H9 (cell line): ENCODE measurements at regions not wholly inside any gene's neighbourhood (a gene's known extent, or its start where the extent isn't known, plus 50 kb on each side); places are given as distances from the start of the nearest gene placed in this dataset.

Experiments used
- DNase-seq: peaks from one replicate; pipeline ENCODE4 v3.0.0-alpha.2; 2017
- H2AFZ ChIP-seq: one replicate; pipeline ENCODE4 v1.6.1; 2013; ENCODE audit warnings: mild to moderate bottlenecking, low read length, control low read depth, moderate library complexity
- H2AK5ac ChIP-seq: 2 replicates; pipeline ENCODE4 v1.6.1; 2013; ENCODE audit warnings: low read length, control low read depth, mixed read lengths; ENCODE audit not compliant: insufficient read length
- H2BK120ac ChIP-seq: one replicate; pipeline ENCODE4 v1.6.1; 2013; ENCODE audit warnings: low read depth, mild to moderate bottlenecking, low read length, control low read depth, inconsistent platforms; ENCODE audit not compliant: poor library complexity, severe bottlenecking
- H2BK12ac ChIP-seq: 2 replicates; pipeline ENCODE4 v1.6.1; 2013; ENCODE audit warnings: low read length, control low read depth, mixed read lengths, low read depth; ENCODE audit not compliant: insufficient read length
- H2BK15ac ChIP-seq: 2 replicates; pipeline ENCODE4 v1.6.1; 2013; ENCODE audit warnings: low read depth, low read length, control low read depth
- H2BK20ac ChIP-seq: one replicate; pipeline ENCODE4 v1.6.1; 2013; ENCODE audit warnings: low read depth, mild to moderate bottlenecking, low read length, control low read depth, inconsistent platforms; ENCODE audit not compliant: poor library complexity, severe bottlenecking
- H2BK5ac ChIP-seq: 2 replicates; pipeline ENCODE4 v1.6.1; 2013; ENCODE audit warnings: low read length, control low read depth, mixed read lengths; ENCODE audit not compliant: insufficient read length
- H3K14ac ChIP-seq: 2 replicates; pipeline ENCODE4 v1.6.1; 2013; ENCODE audit warnings: low read length, control low read depth; ENCODE audit not compliant: insufficient read depth
- H3K18ac ChIP-seq: 2 replicates; pipeline ENCODE4 v1.6.1; 2013; ENCODE audit warnings: low read depth, mild to moderate bottlenecking, mixed read lengths, low read length, control low read depth; ENCODE audit not compliant: insufficient read length
- H3K23ac ChIP-seq: 2 replicates; pipeline ENCODE4 v1.6.1; 2013; ENCODE audit warnings: low read length, control low read depth, mixed read lengths, low read depth; ENCODE audit not compliant: insufficient read length
- H3K23me2 ChIP-seq: 2 replicates; pipeline ENCODE4 v1.6.1; 2013; ENCODE audit warnings: low read depth, mild to moderate bottlenecking, mixed read lengths, low read length, control low read depth; ENCODE audit not compliant: insufficient read length, poor library complexity, severe bottlenecking
- H3K27ac ChIP-seq: 2 replicates; pipeline ENCODE4 v1.5.1; 2013; ENCODE audit warnings: low read length, control low read depth, mixed read lengths, low read depth; ENCODE audit not compliant: insufficient read length
- H3K27me3 ChIP-seq: 2 replicates; pipeline ENCODE4 v1.6.1; 2013; ENCODE audit warnings: low read length, control low read depth, inconsistent platforms; ENCODE audit not compliant: insufficient read depth
- H3K4ac ChIP-seq: 2 replicates; pipeline ENCODE4 v1.6.1; 2013; ENCODE audit warnings: low read depth, mild to moderate bottlenecking, control low read depth, inconsistent platforms, low read length, moderate library complexity
- H3K4me1 ChIP-seq: 2 replicates; pipeline ENCODE4 v1.6.1; 2013; ENCODE audit warnings: low read length, control low read depth, inconsistent platforms; ENCODE audit not compliant: insufficient read depth
- H3K4me2 ChIP-seq: 2 replicates; pipeline ENCODE4 v1.6.1; 2013; ENCODE audit warnings: low read length, control low read depth, mixed read lengths; ENCODE audit not compliant: insufficient read length, insufficient read depth
- H3K56ac ChIP-seq: 2 replicates; pipeline ENCODE4 v1.6.1; 2013; ENCODE audit warnings: low read depth, mild to moderate bottlenecking, mixed read lengths, low read length, control low read depth; ENCODE audit not compliant: insufficient read length
- H3K79me1 ChIP-seq: 2 replicates; pipeline ENCODE4 v1.6.1; 2013; ENCODE audit warnings: low read depth, mild to moderate bottlenecking, moderate library complexity, low read length, control low read depth, inconsistent platforms; ENCODE audit not compliant: insufficient read depth, poor library complexity, severe bottlenecking
- H3K79me2 ChIP-seq: 2 replicates; pipeline ENCODE4 v1.6.1; 2013; ENCODE audit warnings: low read length, control low read depth, inconsistent platforms; ENCODE audit not compliant: insufficient read depth
- H3K9ac ChIP-seq: 2 replicates; pipeline ENCODE4 v1.6.1; 2013; ENCODE audit warnings: low read length, control low read depth, mixed read lengths; ENCODE audit not compliant: insufficient read length; ENCODE audit errors: extremely low read depth
- H3K9me3 ChIP-seq: one replicate; pipeline ENCODE4 v1.6.1; 2013; ENCODE audit warnings: low read depth, low read length, inconsistent platforms; ENCODE audit not compliant: control insufficient read depth
- H3T11ph ChIP-seq: one replicate; pipeline ENCODE4 v1.6.1; 2013; ENCODE audit warnings: mild to moderate bottlenecking, low read length, control low read depth, inconsistent platforms
- H4K20me1 ChIP-seq: one replicate; pipeline ENCODE4 v1.6.1; 2013; ENCODE audit not compliant: control insufficient read depth, insufficient read length, insufficient read depth
- H4K5ac ChIP-seq: 2 replicates; pipeline ENCODE4 v1.6.1; 2013; ENCODE audit warnings: low read depth, mild to moderate bottlenecking, mixed read lengths, low read length, control low read depth; ENCODE audit not compliant: insufficient read length
- H4K8ac ChIP-seq: replicated peaks from 2 replicates; pipeline ENCODE4 v1.6.1; 2013; ENCODE audit warnings: low read length, control low read depth, mixed read lengths, low read depth; ENCODE audit not compliant: insufficient read length
- H4K91ac ChIP-seq: 2 replicates; pipeline ENCODE4 v1.6.1; 2013; ENCODE audit warnings: low read depth, mild to moderate bottlenecking, moderate library complexity, mixed read lengths, low read length, control low read depth; ENCODE audit not compliant: insufficient read length
- H3K27ac Mint-ChIP-seq, 3 experiments: 2 replicates in 2 of 3; 3 replicates in 1 of 3; pipeline ENCODE4 v1.8.0; 2020 to 2021; ENCODE audit warnings: mixed read lengths in 3 of 3, mild to moderate bottlenecking in 1 of 3, moderate library complexity in 1 of 3
- H3K27me3 Mint-ChIP-seq: 2 replicates; pipeline ENCODE4 v1.8.0; 2021; ENCODE audit warnings: low read depth, mild to moderate bottlenecking, moderate library complexity, mixed read lengths
- H3K36me3 Mint-ChIP-seq, 3 experiments: 2 replicates in 2 of 3; 3 replicates in 1 of 3; pipeline ENCODE4 v1.8.0; 2020 to 2021; ENCODE audit warnings: low read depth in 3 of 3, mixed read lengths in 3 of 3; ENCODE audit not compliant: insufficient read depth in 1 of 3
- H3K4me1 Mint-ChIP-seq, 2 experiments: 2 replicates each; pipeline ENCODE4 v1.8.0; 2020; ENCODE audit warnings: mixed read lengths in 2 of 2
- H3K4me3 Mint-ChIP-seq, 2 experiments: 2 replicates in 1 of 2; 3 replicates in 1 of 2; pipeline ENCODE4 v1.8.0; 2020 to 2021; ENCODE audit warnings: mild to moderate bottlenecking in 2 of 2, mixed read lengths in 2 of 2, moderate library complexity in 1 of 2
- H3K9me3 Mint-ChIP-seq, 2 experiments: 2 replicates in 1 of 2; 3 replicates in 1 of 2; pipeline ENCODE4 v1.8.0; 2020; ENCODE audit warnings: mild to moderate bottlenecking in 2 of 2, mixed read lengths in 2 of 2, moderate library complexity in 1 of 2
- WGBS: extraction: QIAGEN DNeasy Blood & Tissue Kit; methylation state at CpG from one replicate; pipeline ENCODE4 v1.1.7; 2013; ENCODE audit warnings: missing lambda C conversion rate, low lambda C conversion rate, mixed read lengths; ENCODE audit not compliant: insufficient read length; ENCODE audit errors: extremely low coverage; 5-methylcytosine and 5-hydroxymethylcytosine counted together
- TF ChIP-seq, protein P1 (sequence below): fragments of 200-600 bp; sonication (generic); conservative IDR thresholded peaks from 3 replicates; pipeline ENCODE4 v1.8.0; 2021; ENCODE audit warnings: antibody characterized with exemption, mild to moderate bottlenecking

DNA sequence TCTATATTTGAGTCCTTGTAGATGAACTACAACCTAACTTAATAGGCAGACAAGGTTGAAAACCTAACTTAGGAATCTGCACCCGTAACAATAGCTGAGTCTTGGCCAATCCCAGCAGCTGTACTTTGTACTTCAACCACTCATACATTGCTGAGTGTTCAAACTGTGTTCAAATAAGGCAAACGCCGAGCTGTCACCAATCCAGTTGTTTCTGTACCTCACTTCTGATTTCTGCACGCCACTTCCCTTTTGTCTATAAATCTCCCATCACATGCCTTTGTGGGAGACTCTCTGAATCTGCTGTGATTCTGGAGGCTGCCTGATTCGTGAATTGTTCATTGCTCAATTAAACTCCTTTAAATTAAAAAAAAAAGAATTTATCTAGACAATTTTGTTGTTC, 167.8 kb upstream of the TUT7 start:
- Mint-ChIP-seq H3K4me1 (no peaks in the 10 kb centered on the region), H3K4me3 (no peak overlapping the region), H3K27ac (no peak overlapping the region), H3K36me3 (no peaks in the 10 kb centered on the region), H3K27me3 (no peaks in the 10 kb centered on the region), H3K9me3 (no peaks in the 10 kb centered on the region)
- Histone ChIP-seq H2BK120ac (no peak overlapping the region), H3K79me1 (no peaks in the 10 kb centered on the region), H4K8ac (no peak overlapping the region), H2AFZ (no peak overlapping the region), H3K18ac (no peak overlapping the region), H3K14ac (no peak overlapping the region), H2BK12ac (no peak overlapping the region), H2BK20ac (no peak overlapping the region), H2BK5ac (no peak overlapping the region), H4K20me1 (no peaks in the 10 kb centered on the region), H3K4ac (no peak overlapping the region), H3K9ac (no peak overlapping the region), H4K5ac (no peak overlapping the region), H2BK15ac (no peak overlapping the region), H3K4me1 (no peaks in the 10 kb centered on the region), H3K4me2 (no peak overlapping the region), H3T11ph (no peak overlapping the region), H3K79me2 (no peaks in the 10 kb centered on the region), H3K27me3 (no peaks in the 10 kb centered on the region), H4K91ac (no peak overlapping the region), H3K9me3 (no peaks in the 10 kb centered on the region), H2AK5ac (no peak overlapping the region), H3K27ac (no peak overlapping the region), H3K23ac (no peak overlapping the region), H3K23me2 (no peaks in the 10 kb centered on the region), H3K56ac (no peak overlapping the region)
- no CpG with 5 or more reads among the region's 5 CpGs for WGBS
- TF ChIP-seq, protein P1, sequence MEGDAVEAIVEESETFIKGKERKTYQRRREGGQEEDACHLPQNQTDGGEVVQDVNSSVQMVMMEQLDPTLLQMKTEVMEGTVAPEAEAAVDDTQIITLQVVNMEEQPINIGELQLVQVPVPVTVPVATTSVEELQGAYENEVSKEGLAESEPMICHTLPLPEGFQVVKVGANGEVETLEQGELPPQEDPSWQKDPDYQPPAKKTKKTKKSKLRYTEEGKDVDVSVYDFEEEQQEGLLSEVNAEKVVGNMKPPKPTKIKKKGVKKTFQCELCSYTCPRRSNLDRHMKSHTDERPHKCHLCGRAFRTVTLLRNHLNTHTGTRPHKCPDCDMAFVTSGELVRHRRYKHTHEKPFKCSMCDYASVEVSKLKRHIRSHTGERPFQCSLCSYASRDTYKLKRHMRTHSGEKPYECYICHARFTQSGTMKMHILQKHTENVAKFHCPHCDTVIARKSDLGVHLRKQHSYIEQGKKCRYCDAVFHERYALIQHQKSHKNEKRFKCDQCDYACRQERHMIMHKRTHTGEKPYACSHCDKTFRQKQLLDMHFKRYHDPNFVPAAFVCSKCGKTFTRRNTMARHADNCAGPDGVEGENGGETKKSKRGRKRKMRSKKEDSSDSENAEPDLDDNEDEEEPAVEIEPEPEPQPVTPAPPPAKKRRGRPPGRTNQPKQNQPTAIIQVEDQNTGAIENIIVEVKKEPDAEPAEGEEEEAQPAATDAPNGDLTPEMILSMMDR: no peak
- no peak for DNase-seq
